ENCODE measurements at regions not wholly inside any gene's neighbourhood (a gene's known extent, or its start where the extent isn't known, plus 50 kb on each side); places are given as distances from the start of the nearest gene placed in this dataset.

GRCh38 chr5:17880869-17881268 is 246.6 kb downstream of the TAF11L14 start:
- no peaks in the 10 kb centered on the region for H3K36me3 Mint-ChIP-seq (ENCODE audit: low read depth)
- no peaks in the 10 kb centered on the region for H3K9me3 Mint-ChIP-seq (ENCODE audit: insufficient read depth)
- DNase-seq: no peak
- no peak for ATAC-seq
- H3K27ac Mint-ChIP-seq: no peak overlapping the region
- ChIA-PET POLR2A (no interaction called here), CTCF (no interaction called here)
- H3K4me3 Mint-ChIP-seq: no peak overlapping the region
- H3K4me1 Mint-ChIP-seq (ENCODE audit: low read depth): no peaks in the 10 kb centered on the region
- H3K27me3 Mint-ChIP-seq (ENCODE audit: low read depth): no peaks in the 10 kb centered on the region

DNA sequence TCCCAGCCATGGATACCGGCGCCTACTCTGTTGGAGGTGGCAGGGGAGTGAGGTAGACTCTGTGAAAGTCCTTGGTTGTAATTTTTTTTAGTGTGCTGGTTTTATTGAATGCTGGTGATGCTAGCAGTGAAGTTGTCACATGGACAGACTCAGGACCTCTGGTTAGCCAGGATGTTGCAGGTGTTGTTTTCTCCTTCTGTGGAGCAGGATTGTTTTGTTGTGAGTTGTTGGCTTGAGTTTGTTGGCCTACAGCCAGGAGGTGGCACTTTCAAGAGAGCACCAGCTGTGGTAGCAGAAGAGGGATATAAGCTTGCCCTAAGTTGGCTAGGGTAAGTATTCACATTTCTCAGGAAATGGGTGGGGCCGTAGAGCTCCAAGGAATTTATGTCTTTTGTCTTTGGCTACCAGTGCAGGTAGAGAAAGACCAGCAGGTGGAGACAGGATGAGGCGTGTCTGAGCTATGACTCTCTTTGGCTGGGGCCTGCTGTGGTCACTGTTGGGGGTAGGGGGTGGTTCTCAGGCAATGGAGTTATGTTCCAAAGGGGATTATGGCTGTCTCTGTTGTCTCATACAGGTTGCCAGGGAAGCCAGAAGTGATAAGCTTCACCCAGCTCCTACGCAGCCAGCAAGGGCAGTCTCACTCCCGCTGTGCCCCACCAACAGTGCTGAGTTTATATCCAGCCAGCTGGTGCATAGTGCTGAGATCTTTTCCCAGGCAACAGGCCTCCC is 248.7 kb downstream of the TAF11L14 start:
- ChIA-PET POLR2A (no interaction called here), CTCF (no interaction called here)
- H3K4me3 Mint-ChIP-seq: no peak overlapping the region
- ATAC-seq (no peak), DNase-seq (no peak)
- H3K4me1 Mint-ChIP-seq (ENCODE audit: low read depth): no peaks in the 10 kb centered on the region
- H3K36me3 Mint-ChIP-seq (ENCODE audit: low read depth): no peaks in the 10 kb centered on the region
- H3K27ac Mint-ChIP-seq: no peak overlapping the region
- H3K27me3 Mint-ChIP-seq (ENCODE audit: low read depth): no peaks in the 10 kb centered on the region
- no peaks in the 10 kb centered on the region for H3K9me3 Mint-ChIP-seq (ENCODE audit: insufficient read depth)

DNA sequence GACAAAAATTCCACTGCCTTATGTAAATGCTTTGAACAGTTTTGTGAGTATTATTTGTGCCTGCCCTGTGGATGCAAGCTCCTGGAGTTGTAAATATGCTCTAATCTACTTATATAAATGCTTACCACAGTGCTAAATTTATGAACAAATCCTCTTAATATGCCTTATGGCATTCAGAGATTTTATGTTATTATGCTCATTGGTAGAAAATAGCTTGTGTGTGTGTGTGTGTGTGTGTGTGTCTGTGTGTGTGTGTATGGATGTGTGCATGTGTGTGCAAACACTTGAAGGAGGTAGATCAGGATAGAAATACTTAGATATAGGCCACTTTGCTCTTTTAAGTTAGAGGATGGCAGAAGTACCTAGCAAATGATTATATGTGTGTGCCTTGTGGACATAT is 253.9 kb downstream of the TAF11L14 start:
- H3K27ac Mint-ChIP-seq: no peak overlapping the region
- H3K4me1 Mint-ChIP-seq (ENCODE audit: low read depth): no peaks in the 10 kb centered on the region
- ChIA-PET CTCF (no interaction called here), POLR2A (no interaction called here)
- H3K36me3 Mint-ChIP-seq (ENCODE audit: low read depth): no peaks in the 10 kb centered on the region
- ATAC-seq: no peak
- no peak overlapping the region for H3K4me3 Mint-ChIP-seq
- no peak for DNase-seq
- no peaks in the 10 kb centered on the region for H3K27me3 Mint-ChIP-seq (ENCODE audit: low read depth)
- H3K9me3 Mint-ChIP-seq (ENCODE audit: insufficient read depth): no peaks in the 10 kb centered on the region

DNA sequence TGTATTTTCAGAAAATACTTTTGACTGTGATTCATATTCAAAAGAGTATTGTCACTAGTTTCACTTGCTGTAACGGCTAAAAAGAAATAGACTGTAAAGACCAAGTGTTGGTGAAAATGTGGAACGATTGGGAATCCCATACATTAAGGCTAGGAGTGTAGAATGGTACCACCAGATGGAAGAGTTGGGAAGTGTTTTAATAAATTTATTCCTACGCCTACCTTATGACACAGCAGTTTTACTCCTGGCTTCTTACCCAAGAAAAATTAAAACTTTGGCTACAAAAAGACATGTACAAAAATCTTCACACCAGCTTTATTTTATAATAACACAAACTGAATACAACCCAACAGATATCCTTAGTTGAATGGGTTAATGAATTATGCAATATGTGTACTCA is 256.2 kb downstream of the TAF11L14 start:
- no peak for ATAC-seq
- no peak overlapping the region for H3K27ac Mint-ChIP-seq
- H3K4me1 Mint-ChIP-seq (ENCODE audit: low read depth): no peaks in the 10 kb centered on the region
- POLR2A ChIA-PET: no interaction called here
- no peaks in the 10 kb centered on the region for H3K36me3 Mint-ChIP-seq (ENCODE audit: low read depth)
- DNase-seq: no peak
- no peaks in the 10 kb centered on the region for H3K9me3 Mint-ChIP-seq (ENCODE audit: insufficient read depth)
- CTCF ChIA-PET: no interaction called here
- no peaks in the 10 kb centered on the region for H3K27me3 Mint-ChIP-seq (ENCODE audit: low read depth)
- H3K4me3 Mint-ChIP-seq: no peak overlapping the region

- H3K4me3 Mint-ChIP-seq: no peak overlapping the region
- no peaks in the 10 kb centered on the region for H3K36me3 Mint-ChIP-seq (ENCODE audit: low read depth)
- POLR2A ChIA-PET: no interaction called here
- H3K4me1 Mint-ChIP-seq (ENCODE audit: low read depth): no peaks in the 10 kb centered on the region
- H3K9me3 Mint-ChIP-seq (ENCODE audit: insufficient read depth): no peaks in the 10 kb centered on the region
- no peak for ATAC-seq
- CTCF ChIA-PET: no interaction called here
- H3K27ac Mint-ChIP-seq: no peak overlapping the region
- DNase-seq: no peak
- H3K27me3 Mint-ChIP-seq (ENCODE audit: low read depth): no peaks in the 10 kb centered on the region
Observed at GRCh38 chr5:17891881-17892280, 257.6 kb downstream of the TAF11L14 start.

DNA sequence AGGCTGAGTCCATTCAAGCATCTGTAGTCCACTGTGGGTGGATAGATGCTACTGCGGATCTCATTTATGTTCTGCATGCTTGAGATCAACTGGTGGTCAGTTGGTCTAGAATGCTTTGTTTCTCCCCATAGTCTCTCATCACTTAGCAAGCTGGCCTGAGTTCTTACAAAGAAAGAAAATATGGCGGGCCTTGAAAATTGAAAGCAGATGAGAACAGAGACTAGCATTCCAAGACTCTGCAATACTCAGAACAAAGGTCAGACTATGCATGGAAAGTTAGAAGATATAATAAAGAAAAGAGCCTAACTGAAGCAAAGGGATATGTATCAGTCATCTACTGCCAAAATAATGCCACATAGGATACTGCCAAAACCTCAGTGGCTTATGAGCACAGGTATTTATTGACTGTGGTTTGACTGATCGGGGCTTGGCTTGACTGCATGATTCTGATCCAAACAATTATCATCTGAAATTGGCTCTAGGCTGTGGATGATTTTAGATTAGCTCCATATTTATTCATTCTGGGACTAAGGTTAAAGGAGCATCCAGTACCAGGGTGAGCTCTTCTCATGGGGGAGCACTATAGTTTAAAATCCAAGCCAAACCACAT is 258.9 kb downstream of the TAF11L14 start:
- ChIA-PET POLR2A (no interaction called here), CTCF (no interaction called here)
- H3K27ac Mint-ChIP-seq: no peak overlapping the region
- no peak for ATAC-seq
- H3K4me1 Mint-ChIP-seq (ENCODE audit: low read depth): no peaks in the 10 kb centered on the region
- no peak overlapping the region for H3K4me3 Mint-ChIP-seq
- no peaks in the 10 kb centered on the region for H3K9me3 Mint-ChIP-seq (ENCODE audit: insufficient read depth)
- H3K27me3 Mint-ChIP-seq (ENCODE audit: low read depth): no peaks in the 10 kb centered on the region
- DNase-seq: no peak
- H3K36me3 Mint-ChIP-seq (ENCODE audit: low read depth): no peaks in the 10 kb centered on the region

GRCh38 chr5:17895288-17896033 is 261.2 kb downstream of the TAF11L14 start:
- Mint-ChIP-seq H3K27me3 (ENCODE audit: low read depth) (no peaks in the 10 kb centered on the region), H3K4me1 (ENCODE audit: low read depth) (no peaks in the 10 kb centered on the region)
- CTCF ChIA-PET: no interaction called here

DNA sequence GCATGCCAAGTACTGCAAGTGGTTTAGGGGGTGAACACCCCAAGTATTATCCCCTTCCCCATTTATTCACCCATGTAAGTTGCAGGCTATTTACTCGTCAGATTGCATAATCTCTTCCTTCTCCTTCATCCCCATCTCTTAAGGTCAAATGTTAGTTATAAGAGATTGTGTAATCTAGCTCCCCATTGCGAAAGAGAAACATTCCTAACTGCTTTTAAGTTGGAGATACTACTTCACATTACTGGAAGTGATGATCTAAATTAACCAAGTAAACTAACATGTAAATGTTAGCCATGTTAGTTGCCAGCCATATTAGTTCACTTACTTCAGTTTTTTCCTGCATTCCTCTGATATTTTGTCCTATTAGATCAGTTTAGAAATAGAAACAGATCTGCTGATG is 262.3 kb downstream of the TAF11L14 start:
- Mint-ChIP-seq H3K9me3 (ENCODE audit: insufficient read depth) (no peaks in the 10 kb centered on the region), H3K27me3 (ENCODE audit: low read depth) (no peaks in the 10 kb centered on the region), H3K36me3 (ENCODE audit: low read depth) (no peaks in the 10 kb centered on the region), H3K4me1 (ENCODE audit: low read depth) (no peaks in the 10 kb centered on the region), H3K4me3 (no peak overlapping the region), H3K27ac (no peak overlapping the region)
- POLR2A ChIA-PET: no interaction called here
- CTCF ChIA-PET: no interaction called here
- ATAC-seq: no peak
- no peak for DNase-seq

More at GRCh38 chr5:17895288-17896033, 261.2 kb downstream of the TAF11L14 start:
- ATAC-seq: no peak
- Mint-ChIP-seq H3K9me3 (ENCODE audit: insufficient read depth) (no peaks in the 10 kb centered on the region), H3K4me3 (no peak overlapping the region), H3K27ac (no peak overlapping the region), H3K36me3 (ENCODE audit: low read depth) (no peaks in the 10 kb centered on the region)
- POLR2A ChIA-PET: no interaction called here
- no peak for DNase-seq

DNA sequence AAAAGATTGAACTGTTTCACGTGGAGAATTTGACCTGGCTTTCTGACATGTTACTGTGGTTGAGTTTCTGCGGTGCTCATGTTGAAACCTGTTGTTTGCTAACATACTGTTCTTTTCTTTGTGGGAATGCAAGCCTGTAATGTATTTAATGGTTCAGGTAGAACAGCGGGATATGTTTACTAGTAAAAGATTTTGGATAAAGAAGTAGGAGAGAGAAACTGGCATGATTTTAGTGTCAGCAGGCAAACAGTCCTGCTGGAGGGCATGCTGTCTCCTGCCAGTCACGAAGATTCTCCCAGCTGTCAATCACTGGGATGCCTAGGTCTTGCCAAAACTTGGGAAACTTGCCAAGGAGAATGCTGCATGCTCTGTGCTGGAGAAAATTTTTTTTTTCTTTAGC is 263.5 kb downstream of the TAF11L14 start:
- ChIA-PET POLR2A (no interaction called here), CTCF (no interaction called here)
- Mint-ChIP-seq H3K4me1 (ENCODE audit: low read depth) (no peaks in the 10 kb centered on the region), H3K27ac (no peak overlapping the region), H3K9me3 (ENCODE audit: insufficient read depth) (no peaks in the 10 kb centered on the region), H3K36me3 (ENCODE audit: low read depth) (no peaks in the 10 kb centered on the region), H3K4me3 (no peak overlapping the region), H3K27me3 (ENCODE audit: low read depth) (no peaks in the 10 kb centered on the region)
- ATAC-seq (no peak), DNase-seq (no peak)

DNA sequence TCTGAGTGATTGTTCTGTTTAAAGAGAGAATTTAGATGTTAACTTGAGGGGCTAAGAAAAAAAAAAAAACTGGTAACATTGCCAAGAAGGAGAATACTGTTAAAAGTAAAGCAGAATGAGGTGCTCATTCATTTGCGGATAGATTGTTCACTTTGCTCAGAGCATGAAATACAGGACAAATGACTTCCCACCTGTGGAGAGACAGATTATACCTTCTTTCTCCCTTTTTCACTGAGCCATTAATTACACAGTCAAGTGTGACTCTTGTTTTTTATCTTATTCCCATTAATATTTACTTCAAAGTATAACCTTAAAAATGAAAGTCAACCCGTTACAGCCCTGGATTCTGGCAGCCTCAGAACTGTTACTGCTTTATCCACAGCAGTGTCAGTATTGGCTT is 264.5 kb downstream of the TAF11L14 start:
- H3K4me1 Mint-ChIP-seq (ENCODE audit: low read depth): no peaks in the 10 kb centered on the region
- H3K9me3 Mint-ChIP-seq (ENCODE audit: insufficient read depth): no peaks in the 10 kb centered on the region

GRCh38 chr5:17907094-17907493 is 272.8 kb downstream of the TAF11L14 start:
- Mint-ChIP-seq H3K4me3 (no peak overlapping the region), H3K9me3 (ENCODE audit: insufficient read depth) (peaks cover 6% of the 10 kb centered on the region), H3K4me1 (ENCODE audit: low read depth) (no peaks in the 10 kb centered on the region), H3K27ac (no peak overlapping the region), H3K27me3 (ENCODE audit: low read depth) (no peaks in the 10 kb centered on the region), H3K36me3 (ENCODE audit: low read depth) (no peaks in the 10 kb centered on the region)
- POLR2A ChIA-PET: no interaction called here
- CTCF ChIA-PET: no interaction called here
- no peak for ATAC-seq
- DNase-seq: no peak

More for the DNA sequence above, 264.5 kb downstream of the TAF11L14 start:
- DNase-seq (no peak), ATAC-seq (no peak)
- no peak overlapping the region for H3K4me3 Mint-ChIP-seq
- no peak overlapping the region for H3K27ac Mint-ChIP-seq
- no peaks in the 10 kb centered on the region for H3K27me3 Mint-ChIP-seq (ENCODE audit: low read depth)
- ChIA-PET CTCF (no interaction called here), POLR2A (no interaction called here)
- no peaks in the 10 kb centered on the region for H3K36me3 Mint-ChIP-seq (ENCODE audit: low read depth)

DNA sequence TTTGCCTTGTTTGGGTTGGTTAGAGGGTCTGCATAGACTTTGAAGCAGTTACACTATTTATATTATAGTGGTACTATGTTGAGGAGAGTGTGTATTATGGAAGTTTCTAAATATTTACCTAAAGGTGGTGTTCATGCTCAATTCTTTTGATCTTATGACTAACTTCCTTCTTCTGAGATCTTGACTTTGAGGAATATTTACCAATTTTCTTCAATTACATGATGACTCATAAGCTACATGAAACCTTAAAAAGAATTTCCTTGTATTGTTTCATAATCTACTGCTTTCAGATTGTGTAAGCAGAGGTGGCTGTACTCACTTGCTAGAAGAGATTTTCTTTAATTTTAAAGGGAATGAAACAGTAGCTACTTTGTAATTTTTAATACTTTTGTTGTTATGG is 276.1 kb downstream of the TAF11L14 start:
- Mint-ChIP-seq H3K36me3 (ENCODE audit: low read depth) (no peaks in the 10 kb centered on the region), H3K27me3 (ENCODE audit: low read depth) (no peaks in the 10 kb centered on the region), H3K4me3 (no peak overlapping the region), H3K9me3 (ENCODE audit: insufficient read depth) (peaks cover 4% of the 10 kb centered on the region), H3K4me1 (ENCODE audit: low read depth) (no peaks in the 10 kb centered on the region), H3K27ac (no peak overlapping the region)
- POLR2A ChIA-PET: no interaction called here
- CTCF ChIA-PET: no interaction called here
- DNase-seq (no peak), ATAC-seq (no peak)

Measured in activated CD8-positive, alpha-beta T cell treated with anti-CD3 and anti-CD28 coated beads, Interleukin-2, amount 10 ng/mL, durations not matched to agents 7 days and 5 days (primary cell).